ENCODE measurements at regions not wholly inside any gene's neighbourhood (a gene's known extent, or its start where the extent isn't known, plus 50 kb on each side); places are given as distances from the start of the nearest gene placed in this dataset.

- no peaks in the 10 kb centered on the region for H3K36me3 ChIP-seq
- DNase-seq (ENCODE audit: low spot score in 2 of 2): no peak
- H3K9me3 ChIP-seq: no peaks in the 10 kb centered on the region
- H3K4me3 ChIP-seq: no peak overlapping the region
- H3K4me1 ChIP-seq: no peaks in the 10 kb centered on the region
- H3K27me3 ChIP-seq: no peaks in the 10 kb centered on the region
- intact Hi-C loops (cut with DNase I): no loop called here
- H3K27ac ChIP-seq: no peak overlapping the region
- TF ChIP-seq CTCF (IDR thresholded peaks at IDR 0.05): no peak
Measured at GRCh38 chr11:97345032-97345431, 955.2 kb downstream of the JRKL start.

- Histone ChIP-seq H3K27me3 (no peaks in the 10 kb centered on the region), H3K4me3 (no peak overlapping the region), H3K27ac (no peak overlapping the region), H3K4me1 (no peaks in the 10 kb centered on the region), H3K36me3 (no peaks in the 10 kb centered on the region), H3K9me3 (no peaks in the 10 kb centered on the region)
- intact Hi-C loops (cut with DNase I): no loop called here
- no peak for TF ChIP-seq CTCF (IDR thresholded peaks at IDR 0.05)
- DNase-seq (ENCODE audit: low spot score in 2 of 2): no peak
Measured at GRCh38 chr11:97349201-97349600, 959.4 kb downstream of the JRKL start.

- Histone ChIP-seq H3K4me3 (no peak overlapping the region), H3K4me1 (peaks cover 0 to 6% of the 10 kb centered on the region in 2 donors), H3K9me3 (no peaks in the 10 kb centered on the region), H3K27me3 (no peaks in the 10 kb centered on the region), H3K27ac (no peak overlapping the region), H3K36me3 (no peaks in the 10 kb centered on the region)
- DNase-seq (ENCODE audit: low spot score in 2 of 2): no peak
- no peak for TF ChIP-seq CTCF (IDR thresholded peaks at IDR 0.05)
- intact Hi-C loops (cut with DNase I): no loop called here
Measured at GRCh38 chr11:97351939-97352338, 962.1 kb downstream of the JRKL start.

GRCh38 chr11:97354026-97354425 lies 964.2 kb downstream of the JRKL start:
- H3K9me3 ChIP-seq: no peaks in the 10 kb centered on the region
- no peaks in the 10 kb centered on the region for H3K36me3 ChIP-seq
- H3K27me3 ChIP-seq: no peaks in the 10 kb centered on the region
- H3K4me1 ChIP-seq: peaks cover 0 to 6% of the 10 kb centered on the region in 2 donors
- intact Hi-C loops (cut with DNase I): no loop called here
- no peak overlapping the region for H3K4me3 ChIP-seq
- DNase-seq (ENCODE audit: low spot score in 2 of 2): no peak
- H3K27ac ChIP-seq: no peak overlapping the region
- no peak for TF ChIP-seq CTCF (IDR thresholded peaks at IDR 0.05)

- H3K4me3 ChIP-seq: no peak overlapping the region
- intact Hi-C loops (cut with DNase I): no loop called here
- DNase-seq (ENCODE audit: low spot score in 2 of 2): no peak
- H3K9me3 ChIP-seq: no peaks in the 10 kb centered on the region
- H3K27me3 ChIP-seq: no peaks in the 10 kb centered on the region
- peaks cover 0 to 6% of the 10 kb centered on the region in 2 donors for H3K4me1 ChIP-seq
- no peaks in the 10 kb centered on the region for H3K36me3 ChIP-seq
- no peak overlapping the region for H3K27ac ChIP-seq
- no peak for TF ChIP-seq CTCF (IDR thresholded peaks at IDR 0.05)
Measured at GRCh38 chr11:97354576-97354975, 964.8 kb downstream of the JRKL start.

- DNase-seq (ENCODE audit: low spot score in 2 of 2): no peak
- H3K4me3 ChIP-seq: no peak overlapping the region
- no peaks in the 10 kb centered on the region for H3K9me3 ChIP-seq
- H3K36me3 ChIP-seq: no peaks in the 10 kb centered on the region
- TF ChIP-seq CTCF (IDR thresholded peaks at IDR 0.05): no peak
- H3K4me1 ChIP-seq: peaks cover 0 to 6% of the 10 kb centered on the region in 2 donors
- no peak overlapping the region for H3K27ac ChIP-seq
- no peaks in the 10 kb centered on the region for H3K27me3 ChIP-seq
- intact Hi-C loops (cut with DNase I): no loop called here
Measured at GRCh38 chr11:97355230-97355629, 965.4 kb downstream of the JRKL start.

All from ascending aorta (tissue), 2 donors.